K562 (cell line): ENCODE measurements at regions not wholly inside any gene's neighbourhood (a gene's known extent, or its start where the extent isn't known, plus 50 kb on each side); places are given as distances from the start of the nearest gene placed in this dataset.
A peak's percentile ranks its signal among the peaks of the same experiment; 100 is the strongest.

Experiments
- RBM25 ChIP-seq: fragments of 200-400 bp; formaldehyde crosslinking; IDR thresholded peaks from 2 replicates; pipeline ENCODE4 v1.6.1; 2018; ENCODE audit warnings: low read length, low read depth, moderate library complexity; ENCODE audit not compliant: severe bottlenecking
- SAP30 ChIP-seq: fragments of 200-600 bp; sonication (generic); IDR thresholded peaks from 2 replicates; pipeline ENCODE4 v1.6.1; 2012; ENCODE audit warnings: borderline replicate concordance, low read depth, mild to moderate bottlenecking, moderate library complexity, low read length, control low read depth, inconsistent platforms; ENCODE audit not compliant: insufficient read depth, poor library complexity, severe bottlenecking
- SMAD2 ChIP-seq: fragments of 150-350 bp; IDR thresholded peaks from 2 replicates; pipeline ENCODE4 v1.6.1; 2014; ENCODE audit warnings: low read depth, mild to moderate bottlenecking, low read length
- TRIM25 ChIP-seq: fragments of 450-650 bp; IDR thresholded peaks from 2 replicates; pipeline ENCODE4 v1.7.0; 2016; ENCODE audit warnings: borderline replicate concordance
- USF2 ChIP-seq: sonication (generic); formaldehyde crosslinking; IDR thresholded peaks from 2 replicates; pipeline ENCODE4 v1.5.0; 2020; ENCODE audit warnings: missing genetic modification reagents
- YY1 ChIP-seq, 3 experiments: IDR thresholded peaks; 2 replicates each; pipeline ENCODE4 v1.6.1; 2011; ENCODE audit warnings: low read length in 2 of 3, mild to moderate bottlenecking in 2 of 3, moderate library complexity in 2 of 3, borderline replicate concordance in 1 of 3, control low read depth in 1 of 3, low read depth in 1 of 3; ENCODE audit not compliant: insufficient read depth in 3 of 3, insufficient replicate concordance in 2 of 3, control insufficient read depth in 1 of 3, insufficient read length in 1 of 3; ENCODE audit errors: extremely low read depth in 1 of 3
- TF ChIP-seq, protein P1 (sequence below): IDR thresholded peaks from 3 replicates; pipeline ENCODE4 v1.6.1; 2011; ENCODE audit warnings: borderline replicate concordance, mild to moderate bottlenecking, moderate library complexity; ENCODE audit not compliant: insufficient read length; ENCODE audit errors: extremely low read depth
- TF ChIP-seq, protein P2 (sequence below), 2 experiments: fragments of 450-650 bp; conservative IDR thresholded peaks; 2 replicates each; pipeline ENCODE4 v1.6.1; 2017; ENCODE audit warnings: mild to moderate bottlenecking in 2 of 2, moderate library complexity in 2 of 2

DNA sequence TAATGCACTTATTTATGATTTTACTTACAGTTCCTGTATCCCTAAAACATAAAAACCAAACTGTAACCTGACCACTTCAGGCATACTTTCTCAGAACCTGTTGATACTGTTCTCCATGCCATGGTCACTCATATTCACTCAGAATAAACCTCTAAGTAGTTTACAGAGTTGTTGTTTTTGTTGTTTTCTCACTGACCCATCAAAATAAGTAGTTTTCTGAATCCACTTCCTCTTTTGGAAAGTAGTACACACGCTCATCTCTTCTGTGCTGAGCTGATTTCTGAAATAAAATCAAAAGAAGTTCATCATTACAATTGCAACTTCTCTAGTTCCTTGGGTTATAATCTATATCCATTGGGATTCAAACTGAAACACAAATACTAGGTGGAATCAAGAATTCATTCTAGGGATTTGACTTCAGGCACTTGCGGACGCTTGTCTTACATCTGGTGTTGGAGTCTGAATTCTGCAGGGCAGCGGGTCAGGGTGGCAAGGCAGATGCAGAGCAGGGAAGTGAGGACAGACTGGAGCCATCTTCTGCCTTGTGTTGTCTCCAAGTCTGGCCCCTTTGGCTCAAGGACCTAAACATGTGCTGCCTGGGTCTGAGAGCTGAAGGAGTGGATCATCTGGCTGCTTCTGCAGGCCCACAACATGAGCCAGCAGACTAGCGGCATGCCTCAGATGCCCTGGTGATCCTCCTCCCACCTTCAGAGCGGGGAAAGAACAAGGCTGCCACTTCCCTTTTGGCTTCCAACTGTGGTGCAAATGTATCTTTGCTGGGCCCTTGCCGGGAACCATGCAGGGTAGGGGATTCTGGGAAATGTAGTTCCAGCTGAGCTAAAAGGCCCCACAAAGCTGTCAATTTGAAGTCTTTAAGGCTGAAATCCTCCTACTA is 167.9 kb upstream of the MYLIP start (continued):
- TF ChIP-seq USF2 (CRISPR knock-in tag) (no peak), RBM25 (no peak), SMAD2 (no peak), SAP30 (no peak), TRIM25 (no peak), YY1 (IDR thresholded peaks at IDR 0.05; ENCODE audit: borderline replicate concordance in 1 of 3, control insufficient read depth in 1 of 3, extremely low read depth in 1 of 3, insufficient read depth in 3 of 3, insufficient read length in 1 of 3, insufficient replicate concordance in 2 of 3, low read depth in 1 of 3, low read length in 2 of 3) (peak in 1 of 3 experiments; percentile 51)
- TF ChIP-seq, protein P1, sequence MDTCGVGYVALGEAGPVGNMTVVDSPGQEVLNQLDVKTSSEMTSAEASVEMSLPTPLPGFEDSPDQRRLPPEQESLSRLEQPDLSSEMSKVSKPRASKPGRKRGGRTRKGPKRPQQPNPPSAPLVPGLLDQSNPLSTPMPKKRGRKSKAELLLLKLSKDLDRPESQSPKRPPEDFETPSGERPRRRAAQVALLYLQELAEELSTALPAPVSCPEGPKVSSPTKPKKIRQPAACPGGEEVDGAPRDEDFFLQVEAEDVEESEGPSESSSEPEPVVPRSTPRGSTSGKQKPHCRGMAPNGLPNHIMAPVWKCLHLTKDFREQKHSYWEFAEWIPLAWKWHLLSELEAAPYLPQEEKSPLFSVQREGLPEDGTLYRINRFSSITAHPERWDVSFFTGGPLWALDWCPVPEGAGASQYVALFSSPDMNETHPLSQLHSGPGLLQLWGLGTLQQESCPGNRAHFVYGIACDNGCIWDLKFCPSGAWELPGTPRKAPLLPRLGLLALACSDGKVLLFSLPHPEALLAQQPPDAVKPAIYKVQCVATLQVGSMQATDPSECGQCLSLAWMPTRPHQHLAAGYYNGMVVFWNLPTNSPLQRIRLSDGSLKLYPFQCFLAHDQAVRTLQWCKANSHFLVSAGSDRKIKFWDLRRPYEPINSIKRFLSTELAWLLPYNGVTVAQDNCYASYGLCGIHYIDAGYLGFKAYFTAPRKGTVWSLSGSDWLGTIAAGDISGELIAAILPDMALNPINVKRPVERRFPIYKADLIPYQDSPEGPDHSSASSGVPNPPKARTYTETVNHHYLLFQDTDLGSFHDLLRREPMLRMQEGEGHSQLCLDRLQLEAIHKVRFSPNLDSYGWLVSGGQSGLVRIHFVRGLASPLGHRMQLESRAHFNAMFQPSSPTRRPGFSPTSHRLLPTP = no peak
- TF ChIP-seq, protein P2, sequence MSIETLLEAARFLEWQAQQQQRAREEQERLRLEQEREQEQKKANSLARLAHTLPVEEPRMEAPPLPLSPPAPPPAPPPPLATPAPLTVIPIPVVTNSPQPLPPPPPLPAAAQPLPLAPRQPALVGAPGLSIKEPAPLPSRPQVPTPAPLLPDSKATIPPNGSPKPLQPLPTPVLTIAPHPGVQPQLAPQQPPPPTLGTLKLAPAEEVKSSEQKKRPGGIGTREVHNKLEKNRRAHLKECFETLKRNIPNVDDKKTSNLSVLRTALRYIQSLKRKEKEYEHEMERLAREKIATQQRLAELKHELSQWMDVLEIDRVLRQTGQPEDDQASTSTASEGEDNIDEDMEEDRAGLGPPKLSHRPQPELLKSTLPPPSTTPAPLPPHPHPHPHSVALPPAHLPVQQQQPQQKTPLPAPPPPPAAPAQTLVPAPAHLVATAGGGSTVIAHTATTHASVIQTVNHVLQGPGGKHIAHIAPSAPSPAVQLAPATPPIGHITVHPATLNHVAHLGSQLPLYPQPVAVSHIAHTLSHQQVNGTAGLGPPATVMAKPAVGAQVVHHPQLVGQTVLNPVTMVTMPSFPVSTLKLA (conservative IDR thresholded peaks at IDR 0.05) = no peak
